SK-N-SH treated with all-trans-retinoic acid at 6 μM for 48 hours (cell line): ENCODE measurements at regions not wholly inside any gene's neighbourhood (a gene's known extent, or its start where the extent isn't known, plus 50 kb on each side); places are given as distances from the start of the nearest gene placed in this dataset.

Source experiments
- ATAC-seq: fragments of 200-7000 bp; cut with Tn5 transposase; 3 replicates; pipeline ENCODE4 v1.9.1; 2020; ENCODE audit warnings: mild to moderate bottlenecking, moderate library complexity
- ARNTL ChIP-seq: fragments of 450-650 bp; formaldehyde crosslinking; IDR thresholded peaks from 2 replicates; pipeline ENCODE4 v1.5.0; 2020; ENCODE audit warnings: low read depth, mild to moderate bottlenecking, moderate library complexity, borderline replicate concordance
- BACH2 ChIP-seq: fragments of 250-450 bp; sonication (Bioruptor Pico); IDR thresholded peaks from 2 replicates; pipeline ENCODE4 v1.9.0; 2021; ENCODE audit warnings: mild to moderate bottlenecking, borderline replicate concordance
- CSDC2 ChIP-seq: fragments of 250-450 bp; sonication (Bioruptor Pico); IDR thresholded peaks from 2 replicates; pipeline ENCODE4 v1.5.0; 2020; ENCODE audit warnings: mild to moderate bottlenecking, moderate library complexity
- ESRRG ChIP-seq: fragments of 250-450 bp; sonication (Bioruptor Pico); IDR thresholded peaks from 2 replicates; pipeline ENCODE4 v1.6.1; 2021; ENCODE audit warnings: mild to moderate bottlenecking
- GLIS3 ChIP-seq: fragments of 250-450 bp; sonication (Bioruptor Pico); IDR thresholded peaks from 2 replicates; pipeline ENCODE4 v1.5.0; 2020; ENCODE audit warnings: mild to moderate bottlenecking, moderate library complexity
- ISL1 ChIP-seq: fragments of 250-450 bp; sonication (Bioruptor Pico); IDR thresholded peaks from 2 replicates; pipeline ENCODE4 v2.1.2; 2022; ENCODE audit warnings: mild to moderate bottlenecking, moderate library complexity
- OSR1 ChIP-seq: fragments of 250-450 bp; sonication (Bioruptor Pico); IDR thresholded peaks from 2 replicates; pipeline ENCODE4 v1.8.0; 2022; ENCODE audit warnings: moderate library complexity, mild to moderate bottlenecking, inconsistent platforms
- PPARA ChIP-seq: fragments of 250-450 bp; sonication (Bioruptor Pico); IDR thresholded peaks from 2 replicates; pipeline ENCODE4 v1.5.0; 2020; ENCODE audit warnings: mild to moderate bottlenecking, borderline replicate concordance
- RARB ChIP-seq: fragments of 250-450 bp; sonication (Bioruptor Pico); IDR thresholded peaks from 2 replicates; pipeline ENCODE4 v1.8.0; 2021; ENCODE audit warnings: mild to moderate bottlenecking, moderate library complexity
- SNAI2 ChIP-seq: fragments of 250-450 bp; sonication (Bioruptor Pico); IDR thresholded peaks from 2 replicates; pipeline ENCODE4 v1.5.0; 2020; ENCODE audit warnings: mild to moderate bottlenecking, moderate library complexity
- TCF4 ChIP-seq: fragments of 250-450 bp; sonication (Bioruptor Pico); IDR thresholded peaks from 2 replicates; pipeline ENCODE4 v1.8.0; 2021; ENCODE audit warnings: mild to moderate bottlenecking, moderate library complexity, borderline replicate concordance
- TOX ChIP-seq: fragments of 250-450 bp; sonication (Bioruptor Pico); IDR thresholded peaks from 2 replicates; pipeline ENCODE4 v1.8.0; 2021; ENCODE audit warnings: mild to moderate bottlenecking, moderate library complexity, borderline replicate concordance
- ZC3H10 ChIP-seq: fragments of 250-450 bp; sonication (Bioruptor Pico); IDR thresholded peaks from 2 replicates; pipeline ENCODE4 v1.5.1; 2021; ENCODE audit warnings: mild to moderate bottlenecking, moderate library complexity
- ZFP3 ChIP-seq: fragments of 250-450 bp; sonication (Bioruptor Pico); IDR thresholded peaks from 2 replicates; pipeline ENCODE4 v1.5.0; 2020; ENCODE audit warnings: mild to moderate bottlenecking, moderate library complexity
- ZNF70 ChIP-seq: fragments of 450-650 bp; formaldehyde crosslinking; IDR thresholded peaks from 2 replicates; pipeline ENCODE4 v1.5.0; 2020; ENCODE audit warnings: mild to moderate bottlenecking, moderate library complexity
- ZNF8 ChIP-seq: fragments of 450-650 bp; formaldehyde crosslinking; IDR thresholded peaks from 2 replicates; pipeline ENCODE4 v1.5.0; 2020; ENCODE audit warnings: mild to moderate bottlenecking, moderate library complexity
- TF ChIP-seq, protein P1 (sequence below): fragments of 250-450 bp; sonication (Bioruptor Pico); IDR thresholded peaks from 2 replicates; pipeline ENCODE4 v1.5.1; 2020; ENCODE audit warnings: low read depth, mild to moderate bottlenecking, moderate library complexity
- TF ChIP-seq, protein P2 (sequence below): fragments of 250-450 bp; sonication (Bioruptor Pico); IDR thresholded peaks from 2 replicates; pipeline ENCODE4 v1.5.0; 2020; ENCODE audit warnings: mild to moderate bottlenecking, moderate library complexity
- TF ChIP-seq, protein P3 (sequence below): fragments of 250-450 bp; sonication (Bioruptor Pico); IDR thresholded peaks from 2 replicates; pipeline ENCODE4 v1.5.1; 2021; ENCODE audit warnings: mild to moderate bottlenecking, moderate library complexity
- TF ChIP-seq, protein P4 (sequence below): fragments of 250-450 bp; sonication (Bioruptor Pico); IDR thresholded peaks from 2 replicates; pipeline ENCODE4 v1.8.0; 2021; ENCODE audit warnings: low read depth, mild to moderate bottlenecking, moderate library complexity, borderline replicate concordance

DNA sequence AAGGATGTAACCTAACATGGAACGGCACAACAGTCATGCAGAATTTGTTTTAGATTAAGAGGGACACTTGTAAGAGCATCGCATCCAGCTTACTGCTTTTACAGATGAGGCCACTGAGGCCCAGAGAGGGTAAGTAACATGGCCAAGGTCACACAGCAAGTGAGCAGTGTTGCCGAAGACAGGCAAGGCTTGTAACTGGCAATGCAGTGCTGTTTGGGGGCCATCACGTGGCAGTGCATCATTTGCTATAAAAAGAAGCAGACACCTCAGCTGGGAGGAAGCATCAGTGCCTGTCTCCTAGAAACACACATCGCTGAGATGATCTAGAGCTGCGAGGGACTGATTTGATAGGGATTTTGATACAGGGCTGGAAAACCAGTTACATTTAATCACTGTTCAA is 108.2 kb upstream of the PROK2 start (continued):
- TF ChIP-seq, protein P1, sequence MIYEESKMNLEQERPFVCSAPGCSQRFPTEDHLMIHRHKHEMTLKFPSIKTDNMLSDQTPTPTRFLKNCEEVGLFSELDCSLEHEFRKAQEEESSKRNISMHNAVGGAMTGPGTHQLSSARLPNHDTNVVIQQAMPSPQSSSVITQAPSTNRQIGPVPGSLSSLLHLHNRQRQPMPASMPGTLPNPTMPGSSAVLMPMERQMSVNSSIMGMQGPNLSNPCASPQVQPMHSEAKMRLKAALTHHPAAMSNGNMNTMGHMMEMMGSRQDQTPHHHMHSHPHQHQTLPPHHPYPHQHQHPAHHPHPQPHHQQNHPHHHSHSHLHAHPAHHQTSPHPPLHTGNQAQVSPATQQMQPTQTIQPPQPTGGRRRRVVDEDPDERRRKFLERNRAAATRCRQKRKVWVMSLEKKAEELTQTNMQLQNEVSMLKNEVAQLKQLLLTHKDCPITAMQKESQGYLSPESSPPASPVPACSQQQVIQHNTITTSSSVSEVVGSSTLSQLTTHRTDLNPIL (CRISPR knock-in tag), result no peak
- no peak for TF ChIP-seq SNAI2 (CRISPR knock-in tag)
- TF ChIP-seq BACH2 (CRISPR knock-in tag), result no peak
- no peak for TF ChIP-seq ZNF8 (CRISPR knock-in tag)
- TF ChIP-seq TOX (CRISPR knock-in tag), result no peak

DNA sequence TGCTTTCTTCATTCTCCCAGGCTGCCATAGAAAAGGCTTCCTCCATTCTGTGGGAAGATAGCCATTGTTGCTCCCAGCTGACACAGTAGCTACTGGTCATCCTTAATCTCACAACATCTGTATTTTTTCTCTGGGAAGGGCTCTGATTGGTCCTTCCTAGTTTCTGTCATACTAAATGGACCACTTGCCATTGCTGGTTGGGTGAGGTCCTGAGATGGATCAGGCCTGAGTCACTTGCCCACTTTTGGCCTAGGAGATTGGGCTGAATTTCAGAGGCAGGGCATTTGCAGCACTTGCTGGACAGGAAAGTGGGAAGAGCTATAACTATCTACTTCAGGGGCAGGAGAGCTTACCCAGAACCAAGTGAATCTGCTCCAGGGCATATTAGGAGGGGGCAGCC is 106.5 kb upstream of the PROK2 start:
- no peak for ATAC-seq
- TF ChIP-seq, protein P1 (CRISPR knock-in tag), result no peak
- no peak for TF ChIP-seq PPARA (CRISPR knock-in tag)
- TF ChIP-seq ZNF8 (CRISPR knock-in tag), result no peak
- no peak for TF ChIP-seq BACH2 (CRISPR knock-in tag)
- TF ChIP-seq SNAI2 (CRISPR knock-in tag), result no peak
- TF ChIP-seq CSDC2 (CRISPR knock-in tag), result no peak
- no peak for TF ChIP-seq RARB (CRISPR knock-in tag)
- no peak for TF ChIP-seq GLIS3
- TF ChIP-seq OSR1 (CRISPR knock-in tag), result no peak
- no peak for TF ChIP-seq ZFP3
- TF ChIP-seq, protein P2, sequence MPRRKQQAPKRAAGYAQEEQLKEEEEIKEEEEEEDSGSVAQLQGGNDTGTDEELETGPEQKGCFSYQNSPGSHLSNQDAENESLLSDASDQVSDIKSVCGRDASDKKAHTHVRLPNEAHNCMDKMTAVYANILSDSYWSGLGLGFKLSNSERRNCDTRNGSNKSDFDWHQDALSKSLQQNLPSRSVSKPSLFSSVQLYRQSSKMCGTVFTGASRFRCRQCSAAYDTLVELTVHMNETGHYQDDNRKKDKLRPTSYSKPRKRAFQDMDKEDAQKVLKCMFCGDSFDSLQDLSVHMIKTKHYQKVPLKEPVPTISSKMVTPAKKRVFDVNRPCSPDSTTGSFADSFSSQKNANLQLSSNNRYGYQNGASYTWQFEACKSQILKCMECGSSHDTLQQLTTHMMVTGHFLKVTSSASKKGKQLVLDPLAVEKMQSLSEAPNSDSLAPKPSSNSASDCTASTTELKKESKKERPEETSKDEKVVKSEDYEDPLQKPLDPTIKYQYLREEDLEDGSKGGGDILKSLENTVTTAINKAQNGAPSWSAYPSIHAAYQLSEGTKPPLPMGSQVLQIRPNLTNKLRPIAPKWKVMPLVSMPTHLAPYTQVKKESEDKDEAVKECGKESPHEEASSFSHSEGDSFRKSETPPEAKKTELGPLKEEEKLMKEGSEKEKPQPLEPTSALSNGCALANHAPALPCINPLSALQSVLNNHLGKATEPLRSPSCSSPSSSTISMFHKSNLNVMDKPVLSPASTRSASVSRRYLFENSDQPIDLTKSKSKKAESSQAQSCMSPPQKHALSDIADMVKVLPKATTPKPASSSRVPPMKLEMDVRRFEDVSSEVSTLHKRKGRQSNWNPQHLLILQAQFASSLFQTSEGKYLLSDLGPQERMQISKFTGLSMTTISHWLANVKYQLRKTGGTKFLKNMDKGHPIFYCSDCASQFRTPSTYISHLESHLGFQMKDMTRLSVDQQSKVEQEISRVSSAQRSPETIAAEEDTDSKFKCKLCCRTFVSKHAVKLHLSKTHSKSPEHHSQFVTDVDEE (CRISPR knock-in tag), result no peak
- no peak for TF ChIP-seq ISL1
- TF ChIP-seq ARNTL (CRISPR knock-in tag), result no peak

DNA sequence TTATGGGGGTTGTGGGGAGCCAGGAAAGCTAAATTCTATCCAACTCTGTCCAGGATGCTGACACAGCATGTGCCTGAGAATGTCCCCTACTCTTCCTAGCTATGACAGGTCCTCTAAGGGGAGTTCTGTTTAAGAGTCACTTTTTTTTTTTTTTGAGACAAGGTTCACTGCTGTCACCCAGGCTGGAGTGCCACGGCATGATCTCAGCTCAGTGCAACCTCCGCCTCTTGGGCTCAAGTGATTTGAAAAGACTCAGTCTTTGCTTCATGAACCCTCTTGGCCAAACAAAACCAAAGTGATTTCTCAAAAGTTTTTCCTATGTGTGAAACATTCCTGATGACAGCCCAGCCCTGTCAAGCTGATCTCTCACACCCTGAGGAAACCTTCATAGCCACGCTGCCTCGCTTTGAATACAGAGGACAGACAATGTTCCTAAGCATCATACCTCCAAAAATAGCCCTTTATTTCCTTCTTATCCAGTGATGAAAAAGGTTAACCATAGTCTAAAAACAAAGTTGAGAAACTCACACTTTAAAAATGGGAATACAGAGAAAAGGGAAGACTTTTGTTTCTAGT is 105.5 kb upstream of the PROK2 start:
- no peak for ATAC-seq
- no peak for TF ChIP-seq RARB (CRISPR knock-in tag)
- TF ChIP-seq, protein P3, sequence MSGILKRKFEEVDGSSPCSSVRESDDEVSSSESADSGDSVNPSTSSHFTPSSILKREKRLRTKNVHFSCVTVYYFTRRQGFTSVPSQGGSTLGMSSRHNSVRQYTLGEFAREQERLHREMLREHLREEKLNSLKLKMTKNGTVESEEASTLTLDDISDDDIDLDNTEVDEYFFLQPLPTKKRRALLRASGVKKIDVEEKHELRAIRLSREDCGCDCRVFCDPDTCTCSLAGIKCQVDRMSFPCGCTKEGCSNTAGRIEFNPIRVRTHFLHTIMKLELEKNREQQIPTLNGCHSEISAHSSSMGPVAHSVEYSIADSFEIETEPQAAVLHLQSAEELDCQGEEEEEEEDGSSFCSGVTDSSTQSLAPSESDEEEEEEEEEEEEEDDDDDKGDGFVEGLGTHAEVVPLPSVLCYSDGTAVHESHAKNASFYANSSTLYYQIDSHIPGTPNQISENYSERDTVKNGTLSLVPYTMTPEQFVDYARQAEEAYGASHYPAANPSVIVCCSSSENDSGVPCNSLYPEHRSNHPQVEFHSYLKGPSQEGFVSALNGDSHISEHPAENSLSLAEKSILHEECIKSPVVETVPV, result no peak
- TF ChIP-seq CSDC2 (CRISPR knock-in tag), result no peak

DNA sequence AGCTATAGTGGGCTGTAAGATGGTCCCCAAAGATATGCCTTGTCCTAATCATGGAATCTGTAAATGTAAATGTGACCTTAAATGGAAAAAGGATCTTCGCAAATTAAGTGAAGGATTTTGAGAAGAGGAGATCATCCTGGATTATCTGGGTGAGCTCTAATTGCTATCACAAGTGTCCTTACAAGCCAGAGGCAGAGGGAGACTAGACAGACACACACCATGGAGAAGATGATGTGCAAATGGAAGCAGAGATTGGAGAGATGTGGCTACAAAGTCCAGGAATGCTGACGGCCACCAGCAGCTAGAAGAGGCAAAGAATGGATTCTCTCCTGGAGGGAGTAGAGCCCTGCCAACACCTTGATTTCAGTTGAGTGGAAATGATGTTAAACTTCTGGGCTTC is 102.3 kb upstream of the PROK2 start:
- no peak for ATAC-seq
- TF ChIP-seq ZFP3 (no peak), OSR1 (CRISPR knock-in tag) (no peak), ESRRG (CRISPR knock-in tag) (no peak), ZNF70 (CRISPR knock-in tag) (no peak), ZC3H10 (CRISPR knock-in tag) (no peak), SNAI2 (CRISPR knock-in tag) (no peak), ISL1 (no peak), RARB (CRISPR knock-in tag) (no peak), GLIS3 (no peak), CSDC2 (CRISPR knock-in tag) (no peak), TCF4 (no peak), BACH2 (CRISPR knock-in tag) (no peak)
- TF ChIP-seq, protein P2 (CRISPR knock-in tag), result no peak
- TF ChIP-seq, protein P4, sequence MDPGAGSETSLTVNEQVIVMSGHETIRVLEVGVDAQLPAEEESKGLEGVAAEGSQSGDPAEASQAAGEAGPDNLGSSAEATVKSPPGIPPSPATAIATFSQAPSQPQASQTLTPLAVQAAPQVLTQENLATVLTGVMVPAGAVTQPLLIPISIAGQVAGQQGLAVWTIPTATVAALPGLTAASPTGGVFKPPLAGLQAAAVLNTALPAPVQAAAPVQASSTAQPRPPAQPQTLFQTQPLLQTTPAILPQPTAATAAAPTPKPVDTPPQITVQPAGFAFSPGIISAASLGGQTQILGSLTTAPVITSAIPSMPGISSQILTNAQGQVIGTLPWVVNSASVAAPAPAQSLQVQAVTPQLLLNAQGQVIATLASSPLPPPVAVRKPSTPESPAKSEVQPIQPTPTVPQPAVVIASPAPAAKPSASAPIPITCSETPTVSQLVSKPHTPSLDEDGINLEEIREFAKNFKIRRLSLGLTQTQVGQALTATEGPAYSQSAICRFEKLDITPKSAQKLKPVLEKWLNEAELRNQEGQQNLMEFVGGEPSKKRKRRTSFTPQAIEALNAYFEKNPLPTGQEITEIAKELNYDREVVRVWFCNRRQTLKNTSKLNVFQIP, result no peak
- TF ChIP-seq, protein P3, result no peak
